ENCODE measurements at regions not wholly inside any gene's neighbourhood (a gene's known extent, or its start where the extent isn't known, plus 50 kb on each side); places are given as distances from the start of the nearest gene placed in this dataset.
A peak's percentile ranks its signal among the peaks of the same experiment; 100 is the strongest.

GRCh38 chr2:204453730-204454167 is 91.5 kb upstream of the PARD3B start:
- no peaks in the 10 kb centered on the region for H3K9me3 ChIP-seq (ENCODE audit: control insufficient read depth, insufficient read depth, low read depth, low read length)
- H3K4me3 ChIP-seq (ENCODE audit: low read depth, low read length): no peak overlapping the region
- ChIA-PET CTCF (interaction anchor here (0.6 to 0.7 kb wide), 2 partner anchors 26 to 390 kb away, joined by 3 to 4 read pairs; no protein-coding TSS in a partner anchor), POLR2A (no interaction called here)
- H3K4me1 ChIP-seq (ENCODE audit: control insufficient read depth, insufficient read depth, low read length): peaks cover 11% of the 10 kb centered on the region; the same call in 1 of the 2 replicates
- no peaks in the 10 kb centered on the region for H3K36me3 ChIP-seq (ENCODE audit: control insufficient read depth in 2 of 2, insufficient read depth in 1 of 2, low read length in 2 of 2)
- H3K27ac ChIP-seq (ENCODE audit: extremely low read depth, low read depth, low read length): peak overlapping the region; percentile 61
- TF ChIP-seq ZNF140 (tag by site-specific recombination; IDR thresholded peaks at IDR 0.05) (no peak), ZNF335 (tag by site-specific recombination; conservative IDR thresholded peaks at IDR 0.05) (0 out of 2 replicates have a peak, but pooled peaks have one; percentile 21), ZBTB20 (tag by site-specific recombination; IDR thresholded peaks at IDR 0.05) (peak; percentile 50; the same call in 1 of the 2 replicates), ZBTB17 (tag by site-specific recombination; IDR thresholded peaks at IDR 0.05) (peak; percentile 42; the same call in 1 of the 2 replicates), HOXA7 (CRISPR knock-in tag; IDR thresholded peaks at IDR 0.05; ENCODE audit: borderline replicate concordance) (no peak), ZNF302 (tag by site-specific recombination; IDR thresholded peaks at IDR 0.05; ENCODE audit: low read depth) (no peak), ZNF174 (tag by site-specific recombination; IDR thresholded peaks at IDR 0.05) (no peak), ZFP69B (tag by site-specific recombination; IDR thresholded peaks at IDR 0.05) (no peak), ZNF600 (tag by site-specific recombination; IDR thresholded peaks at IDR 0.05) (no peak), SALL2 (tag by site-specific recombination; IDR thresholded peaks at IDR 0.05; ENCODE audit: borderline replicate concordance) (no peak), ZNF169 (tag by site-specific recombination; IDR thresholded peaks at IDR 0.05) (no peak), ZXDB (tag by site-specific recombination; IDR thresholded peaks at IDR 0.05) (no peak), MYNN (tag by site-specific recombination; IDR thresholded peaks at IDR 0.05; ENCODE audit: borderline replicate concordance) (no peak), YY1 (tag by site-specific recombination; IDR thresholded peaks at IDR 0.05) (no peak), ZFP37 (tag by site-specific recombination; IDR thresholded peaks at IDR 0.05) (no peak), KLF8 (tag by site-specific recombination; IDR thresholded peaks at IDR 0.05) (no peak), ZNF366 (tag by site-specific recombination; conservative IDR thresholded peaks at IDR 0.05) (0 out of 2 replicates have a peak, but pooled peaks have one; percentile 36), ZBTB11 (tag by site-specific recombination; conservative IDR thresholded peaks at IDR 0.05; ENCODE audit: low read depth) (peak; percentile 93), ZNF645 (tag by site-specific recombination; IDR thresholded peaks at IDR 0.05) (no peak), ZNF280D (tag by site-specific recombination; IDR thresholded peaks at IDR 0.05) (no peak), ZNF426 (tag by site-specific recombination; IDR thresholded peaks at IDR 0.05) (no peak)
- TF ChIP-seq, protein P1, sequence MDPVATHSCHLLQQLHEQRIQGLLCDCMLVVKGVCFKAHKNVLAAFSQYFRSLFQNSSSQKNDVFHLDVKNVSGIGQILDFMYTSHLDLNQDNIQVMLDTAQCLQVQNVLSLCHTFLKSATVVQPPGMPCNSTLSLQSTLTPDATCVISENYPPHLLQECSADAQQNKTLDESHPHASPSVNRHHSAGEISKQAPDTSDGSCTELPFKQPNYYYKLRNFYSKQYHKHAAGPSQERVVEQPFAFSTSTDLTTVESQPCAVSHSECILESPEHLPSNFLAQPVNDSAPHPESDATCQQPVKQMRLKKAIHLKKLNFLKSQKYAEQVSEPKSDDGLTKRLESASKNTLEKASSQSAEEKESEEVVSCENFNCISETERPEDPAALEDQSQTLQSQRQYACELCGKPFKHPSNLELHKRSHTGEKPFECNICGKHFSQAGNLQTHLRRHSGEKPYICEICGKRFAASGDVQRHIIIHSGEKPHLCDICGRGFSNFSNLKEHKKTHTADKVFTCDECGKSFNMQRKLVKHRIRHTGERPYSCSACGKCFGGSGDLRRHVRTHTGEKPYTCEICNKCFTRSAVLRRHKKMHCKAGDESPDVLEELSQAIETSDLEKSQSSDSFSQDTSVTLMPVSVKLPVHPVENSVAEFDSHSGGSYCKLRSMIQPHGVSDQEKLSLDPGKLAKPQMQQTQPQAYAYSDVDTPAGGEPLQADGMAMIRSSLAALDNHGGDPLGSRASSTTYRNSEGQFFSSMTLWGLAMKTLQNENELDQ (tag by site-specific recombination; IDR thresholded peaks at IDR 0.05; ENCODE audit: low read depth): no peak
- TF ChIP-seq, protein P2, sequence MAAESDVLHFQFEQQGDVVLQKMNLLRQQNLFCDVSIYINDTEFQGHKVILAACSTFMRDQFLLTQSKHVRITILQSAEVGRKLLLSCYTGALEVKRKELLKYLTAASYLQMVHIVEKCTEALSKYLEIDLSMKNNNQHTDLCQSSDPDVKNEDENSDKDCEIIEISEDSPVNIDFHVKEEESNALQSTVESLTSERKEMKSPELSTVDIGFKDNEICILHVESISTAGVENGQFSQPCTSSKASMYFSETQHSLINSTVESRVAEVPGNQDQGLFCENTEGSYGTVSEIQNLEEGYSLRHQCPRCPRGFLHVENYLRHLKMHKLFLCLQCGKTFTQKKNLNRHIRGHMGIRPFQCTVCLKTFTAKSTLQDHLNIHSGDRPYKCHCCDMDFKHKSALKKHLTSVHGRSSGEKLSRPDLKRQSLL (tag by site-specific recombination; IDR thresholded peaks at IDR 0.05): no peak
- TF ChIP-seq, protein P3, sequence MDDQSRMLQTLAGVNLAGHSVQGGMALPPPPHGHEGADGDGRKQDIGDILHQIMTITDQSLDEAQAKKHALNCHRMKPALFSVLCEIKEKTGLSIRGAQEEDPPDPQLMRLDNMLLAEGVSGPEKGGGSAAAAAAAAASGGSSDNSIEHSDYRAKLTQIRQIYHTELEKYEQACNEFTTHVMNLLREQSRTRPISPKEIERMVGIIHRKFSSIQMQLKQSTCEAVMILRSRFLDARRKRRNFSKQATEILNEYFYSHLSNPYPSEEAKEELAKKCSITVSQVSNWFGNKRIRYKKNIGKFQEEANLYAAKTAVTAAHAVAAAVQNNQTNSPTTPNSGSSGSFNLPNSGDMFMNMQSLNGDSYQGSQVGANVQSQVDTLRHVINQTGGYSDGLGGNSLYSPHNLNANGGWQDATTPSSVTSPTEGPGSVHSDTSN (CRISPR knock-in tag; IDR thresholded peaks at IDR 0.05): no peak

Measured in HEK293 (cell line).